Pancreas (tissue), 10 donors: ENCODE measurements at regions not wholly inside any gene's neighbourhood (a gene's known extent, or its start where the extent isn't known, plus 50 kb on each side); places are given as distances from the start of the nearest gene placed in this dataset.

Source experiments
- ATAC-seq, 4 donors: fragments of 200-7000 bp; cut with Tn5 transposase; one replicate each; pipeline versions ENCODE4 v1.8.0 to v1.9.1; 2020; ENCODE audit warnings: mild to moderate bottlenecking in 4 of 4, moderate library complexity in 4 of 4
- DNase-seq, 6 donors: peaks; one replicate each; pipeline ENCODE4 v3.0.0-alpha.2; 2020
- FAIRE-seq: peaks from 2 replicates; lab custom pipeline; 2012; peaks lifted over from hg19 to GRCh38; lab: Jason Lieb, UNC
- H3K27ac ChIP-seq, 4 donors: fragments of 200-600 bp; sonication (generic); 1 replicate in 3 of 4; 2 replicates in 1 of 4; pipeline versions ENCODE4 v1.5.0 to v1.8.0; 2020
- H3K27me3 ChIP-seq, 4 donors: fragments of 200-600 bp; one replicate each; pipeline ENCODE4 v1.8.0; 2021
- H3K36me3 ChIP-seq, 3 donors: fragments of 200-600 bp; sonication (generic) in 1 of 3; one replicate each; pipeline versions ENCODE4 v1.5.0 to v1.8.0; 2020 to 2021
- H3K4me1 ChIP-seq, 3 donors: fragments of 200-600 bp; one replicate each; pipeline ENCODE4 v1.8.0; 2021
- H3K4me3 ChIP-seq, 4 donors: fragments of 200-600 bp; sonication (generic) in 2 of 4; one replicate each; pipeline versions ENCODE4 v1.5.0 to v1.8.0; 2020 to 2021
- H3K9me3 ChIP-seq, 4 donors: fragments of 200-600 bp; one replicate each; pipeline ENCODE4 v1.8.0; 2021
- CTCF ChIP-seq, 4 donors: fragments of 200-600 bp; sonication (generic) in 3 of 4; IDR thresholded peaks; one replicate each; pipeline versions ENCODE4 v1.5.0 to v1.8.0; 2021; ENCODE audit warnings: antibody characterized with exemption in 4 of 4
- WGBS, 2 donors: extraction: QIAGEN DNeasy Blood & Tissue Kit; methylation state at CpG; one replicate each; pipeline ENCODE4 v1.1.7; 2013; 5-methylcytosine and 5-hydroxymethylcytosine counted together
- intact Hi-C, 3 donors: fragments of 100-400 bp; cut with DNase I; formaldehyde crosslinking; loops; one replicate each; pipeline versions ENCODE4 v1.11.1 to v1.14.2; 2022
- donor health status: healthy with polysubstance abuse.
- donor health status: DM: no; HTN: no; CAD: no; lungs with moderate emphysema.
- donor health status: DM: no; HTN: no; CAD: no.
- donor health status: control.
- donor health status: control.
- donor health status: Bipolar disorder and iron deficiency.
- donor health status: DM: yes; HTN: yes; CAD: no.
- donor health status: DM: no; HTN: no; CAD: no.
- donor health status: DM: no; HTN: no; CAD: no.
- donor health status: DM: yes; HTN: yes; CAD: no.

GRCh38 chr15:77695548-77695947 is 62.8 kb upstream of the LINGO1 start:
- Histone ChIP-seq H3K9me3 (no peaks in the 10 kb centered on the region), H3K4me1 (no peaks in the 10 kb centered on the region), H3K36me3 (no peaks in the 10 kb centered on the region), H3K4me3 (no peak overlapping the region), H3K27ac (no peak overlapping the region), H3K27me3 (no peaks in the 10 kb centered on the region)
- DNase-seq = no peak
- WGBS, 2 donors = 36 to 41% methylated on average over 6 of the region's 6 CpGs
- intact Hi-C loops = no loop called here
- FAIRE-seq = no peak
- ATAC-seq = no peak
- no peak for TF ChIP-seq CTCF (IDR thresholded peaks at IDR 0.05)

- Histone ChIP-seq H3K36me3 (no peaks in the 10 kb centered on the region), H3K27me3 (no peaks in the 10 kb centered on the region), H3K4me3 (no peak overlapping the region), H3K27ac (no peak overlapping the region), H3K9me3 (no peaks in the 10 kb centered on the region), H3K4me1 (no peaks in the 10 kb centered on the region)
- TF ChIP-seq CTCF (IDR thresholded peaks at IDR 0.05) = no peak
- WGBS, 2 donors = 54 to 60% methylated on average over 5 of the region's 5 CpGs
- peak in 1 of 6 donors; percentile 7 for DNase-seq
- no peak for ATAC-seq
- intact Hi-C loops = no loop called here
- FAIRE-seq = no peak
Measured at GRCh38 chr15:77693576-77693975, 60.9 kb upstream of the LINGO1 start.

- no peak for TF ChIP-seq CTCF (IDR thresholded peaks at IDR 0.05)
- DNase-seq = peak in 1 of 6 donors; percentile 13
- 63 to 67% methylated on average over 11 of the region's 11 CpGs for WGBS, 2 donors
- Histone ChIP-seq H3K27ac (no peak overlapping the region), H3K4me3 (no peak overlapping the region), H3K9me3 (no peaks in the 10 kb centered on the region), H3K4me1 (no peaks in the 10 kb centered on the region), H3K36me3 (no peaks in the 10 kb centered on the region), H3K27me3 (no peaks in the 10 kb centered on the region)
- intact Hi-C loops = no loop called here
- FAIRE-seq = no peak
- no peak for ATAC-seq
Measured at GRCh38 chr15:77692614-77693013, 59.9 kb upstream of the LINGO1 start.

GRCh38 chr15:77691607-77692006 is 58.9 kb upstream of the LINGO1 start:
- H3K27me3 ChIP-seq = no peaks in the 10 kb centered on the region
- no peak overlapping the region for H3K27ac ChIP-seq
- intact Hi-C loops = no loop called here
- H3K36me3 ChIP-seq = no peaks in the 10 kb centered on the region
- DNase-seq (no peak), FAIRE-seq (no peak), ATAC-seq (no peak)
- no peak for TF ChIP-seq CTCF (IDR thresholded peaks at IDR 0.05)
- WGBS, 2 donors = 63 to 69% methylated on average over 14 of the region's 14 CpGs
- no peak overlapping the region for H3K4me3 ChIP-seq
- H3K4me1 ChIP-seq = no peaks in the 10 kb centered on the region
- H3K9me3 ChIP-seq = no peaks in the 10 kb centered on the region

GRCh38 chr15:77689821-77690220 is 57.1 kb upstream of the LINGO1 start:
- intact Hi-C loops = no loop called here
- no peaks in the 10 kb centered on the region for H3K36me3 ChIP-seq
- H3K9me3 ChIP-seq = no peaks in the 10 kb centered on the region
- no peak overlapping the region for H3K27ac ChIP-seq
- DNase-seq (no peak), ATAC-seq (no peak), FAIRE-seq (no peak)
- no peak overlapping the region for H3K4me3 ChIP-seq
- no peaks in the 10 kb centered on the region for H3K4me1 ChIP-seq
- no peak for TF ChIP-seq CTCF (IDR thresholded peaks at IDR 0.05)
- WGBS, 2 donors = 59 to 66% methylated on average over 4 of the region's 4 CpGs
- H3K27me3 ChIP-seq = no peaks in the 10 kb centered on the region
